ENCODE measurements at regions not wholly inside any gene's neighbourhood (a gene's known extent, or its start where the extent isn't known, plus 50 kb on each side); places are given as distances from the start of the nearest gene placed in this dataset.

- TF ChIP-seq POLR2A (IDR thresholded peaks at IDR 0.05; ENCODE audit: low read length) (no peak), GATA1 (IDR thresholded peaks at IDR 0.05; ENCODE audit: low read depth, low read length) (no peak)
Observed at GRCh38 chr9:33695856-33696255, 99.5 kb upstream of the PRSS3 start.

Data from erythroblast (primary cell).